HEK293 (cell line): ENCODE measurements at regions not wholly inside any gene's neighbourhood (a gene's known extent, or its start where the extent isn't known, plus 50 kb on each side); places are given as distances from the start of the nearest gene placed in this dataset.

ENCODE experiments used
- YY1 ChIP-seq: fragments of 450-650 bp; formaldehyde crosslinking; IDR thresholded peaks from 2 replicates; pipeline ENCODE4 v1.5.1; 2018; ENCODE audit warnings: missing biosample characterization, missing genetic modification characterization
- ZNF140 ChIP-seq: fragments of 450-650 bp; formaldehyde crosslinking; IDR thresholded peaks from 2 replicates; pipeline ENCODE4 v1.5.1; 2016; ENCODE audit warnings: missing biosample characterization, missing genetic modification characterization
- ZNF623 ChIP-seq: fragments of 450-650 bp; formaldehyde crosslinking; IDR thresholded peaks from 2 replicates; pipeline ENCODE4 v1.5.1; 2016; ENCODE audit warnings: missing biosample characterization, missing genetic modification characterization
- TF ChIP-seq, protein P1 (sequence below): fragments of 450-650 bp; formaldehyde crosslinking; IDR thresholded peaks from 2 replicates; pipeline ENCODE4 v1.5.1; 2016; ENCODE audit warnings: missing biosample characterization, missing genetic modification characterization
- TF ChIP-seq, protein P2 (sequence below): fragments of 450-650 bp; formaldehyde crosslinking; IDR thresholded peaks from 2 replicates; pipeline ENCODE4 v1.5.1; 2016; ENCODE audit warnings: missing biosample characterization, missing genetic modification characterization

DNA sequence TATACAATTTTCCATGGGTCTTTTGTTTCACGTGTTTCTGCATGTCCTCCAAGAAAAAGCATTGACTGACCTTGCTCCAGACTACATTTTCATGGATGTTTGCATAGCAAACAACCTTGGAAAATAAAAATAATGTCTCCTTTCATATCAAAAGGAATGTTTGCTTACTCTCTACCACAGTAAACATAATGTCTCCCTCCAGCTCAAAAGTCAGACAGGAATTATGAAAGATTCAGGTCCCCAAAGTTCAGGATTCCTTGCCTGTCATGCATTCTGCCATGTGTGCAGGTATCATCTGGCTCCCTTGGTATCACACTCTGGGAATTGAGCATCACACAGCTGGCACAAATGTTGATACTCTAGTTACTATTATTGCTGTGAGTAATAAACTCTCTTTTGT is 103.1 kb upstream of the ZC3H15 start:
- no peak for TF ChIP-seq YY1
- TF ChIP-seq ZNF623 (tag by site-specific recombination) = no peak
- TF ChIP-seq, protein P1, sequence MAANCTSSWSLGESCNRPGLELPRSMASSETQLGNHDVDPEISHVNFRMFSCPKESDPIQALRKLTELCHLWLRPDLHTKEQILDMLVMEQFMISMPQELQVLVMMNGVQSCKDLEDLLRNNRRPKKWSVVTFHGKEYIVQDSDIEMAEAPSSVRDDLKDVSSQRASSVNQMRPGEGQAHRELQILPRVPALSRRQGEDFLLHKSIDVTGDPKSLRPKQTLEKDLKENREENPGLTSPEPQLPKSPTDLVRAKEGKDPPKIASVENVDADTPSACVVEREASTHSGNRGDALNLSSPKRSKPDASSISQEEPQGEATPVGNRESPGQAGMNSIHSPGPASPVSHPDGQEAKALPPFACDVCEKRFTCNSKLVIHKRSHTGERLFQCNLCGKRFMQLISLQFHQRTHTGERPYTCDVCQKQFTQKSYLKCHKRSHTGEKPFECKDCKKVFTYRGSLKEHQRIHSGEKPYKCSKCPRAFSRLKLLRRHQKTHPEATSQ (tag by site-specific recombination) = no peak
- TF ChIP-seq, protein P2, sequence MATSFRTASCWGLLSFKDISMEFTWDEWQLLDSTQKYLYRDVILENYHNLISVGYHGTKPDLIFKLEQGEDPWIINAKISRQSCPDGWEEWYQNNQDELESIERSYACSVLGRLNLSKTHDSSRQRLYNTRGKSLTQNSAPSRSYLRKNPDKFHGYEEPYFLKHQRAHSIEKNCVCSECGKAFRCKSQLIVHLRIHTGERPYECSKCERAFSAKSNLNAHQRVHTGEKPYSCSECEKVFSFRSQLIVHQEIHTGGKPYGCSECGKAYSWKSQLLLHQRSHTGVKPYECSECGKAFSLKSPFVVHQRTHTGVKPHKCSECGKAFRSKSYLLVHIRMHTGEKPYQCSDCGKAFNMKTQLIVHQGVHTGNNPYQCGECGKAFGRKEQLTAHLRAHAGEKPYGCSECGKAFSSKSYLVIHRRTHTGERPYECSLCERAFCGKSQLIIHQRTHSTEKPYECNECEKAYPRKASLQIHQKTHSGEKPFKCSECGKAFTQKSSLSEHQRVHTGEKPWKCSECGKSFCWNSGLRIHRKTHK (tag by site-specific recombination) = no peak
- no peak for TF ChIP-seq ZNF140 (tag by site-specific recombination)
